Small intestine (tissue), 7 donors: ENCODE measurements at regions not wholly inside any gene's neighbourhood (a gene's known extent, or its start where the extent isn't known, plus 50 kb on each side); places are given as distances from the start of the nearest gene placed in this dataset.

Experiments used
- DNase-seq, 2 donors: peaks; one replicate each; pipeline versions ENCODE4 v3.0.0 to v3.0.0-alpha.2; 2013
- FAIRE-seq: peaks from 2 replicates; lab custom pipeline; 2012; peaks lifted over from hg19 to GRCh38; lab: Jason Lieb, UNC
- H3K27ac ChIP-seq, 3 donors: one replicate each; pipeline ENCODE4 v1.5.1; 2013; ENCODE audit warnings: low read length in 2 of 3, mild to moderate bottlenecking in 2 of 3, control low read depth in 1 of 3, inconsistent platforms in 1 of 3, low read depth in 1 of 3, moderate library complexity in 1 of 3
- H3K27me3 ChIP-seq, 3 donors: one replicate each; pipeline ENCODE4 v1.6.1; 2013; ENCODE audit warnings: low read length in 3 of 3, inconsistent platforms in 1 of 3; ENCODE audit not compliant: control insufficient read depth in 3 of 3, insufficient read depth in 3 of 3
- H3K36me3 ChIP-seq, 3 donors: one replicate each; pipeline ENCODE4 v1.6.1; 2013; ENCODE audit warnings: low read length in 3 of 3, inconsistent platforms in 1 of 3, low read depth in 1 of 3, mild to moderate bottlenecking in 1 of 3, moderate library complexity in 1 of 3; ENCODE audit not compliant: control insufficient read depth in 3 of 3, insufficient read depth in 2 of 3
- H3K4me1 ChIP-seq, 3 donors: one replicate each; pipeline ENCODE4 v1.6.1; 2013; ENCODE audit warnings: low read length in 2 of 3, inconsistent platforms in 1 of 3, low read depth in 1 of 3, mild to moderate bottlenecking in 1 of 3, moderate library complexity in 1 of 3; ENCODE audit not compliant: control insufficient read depth in 3 of 3, insufficient read depth in 2 of 3
- H3K4me3 ChIP-seq, 3 donors: one replicate each; pipeline ENCODE4 v1.5.1; 2013; ENCODE audit warnings: low read length in 3 of 3, control low read depth in 1 of 3, inconsistent platforms in 1 of 3, low read depth in 1 of 3, mild to moderate bottlenecking in 1 of 3, moderate library complexity in 1 of 3
- H3K9me3 ChIP-seq, 2 donors: one replicate each; pipeline ENCODE4 v1.6.1; 2013; ENCODE audit warnings: low read depth in 1 of 2, low read length in 1 of 2; ENCODE audit not compliant: control insufficient read depth in 2 of 2, insufficient read depth in 1 of 2
- WGBS, 3 donors: extraction: QIAGEN DNeasy Blood & Tissue Kit; methylation state at CpG; one replicate each; pipeline ENCODE4 v1.1.7; 2013; 5-methylcytosine and 5-hydroxymethylcytosine counted together
- donor health status: healthy with polysubstance abuse.
- donor health status: control.
- donor health status: control.
- donor health status: Bipolar disorder and iron deficiency.
- donor health status: healthy.

- no peaks in the 10 kb centered on the region for H3K9me3 ChIP-seq
- DNase-seq (no peak), FAIRE-seq (no peak)
- H3K36me3 ChIP-seq, result no peaks in the 10 kb centered on the region
- WGBS, 3 donors, result 72 to 89% (median 89%) methylated on average over 2 of the region's 2 CpGs
- no peaks in the 10 kb centered on the region for H3K4me1 ChIP-seq
- H3K27ac ChIP-seq, result no peak overlapping the region
- H3K27me3 ChIP-seq, result no peaks in the 10 kb centered on the region
- H3K4me3 ChIP-seq, result no peak overlapping the region
These were observed 167.2 kb upstream of the FRMD6 start for GRCh38 chr14:51484485-51484884.

DNA sequence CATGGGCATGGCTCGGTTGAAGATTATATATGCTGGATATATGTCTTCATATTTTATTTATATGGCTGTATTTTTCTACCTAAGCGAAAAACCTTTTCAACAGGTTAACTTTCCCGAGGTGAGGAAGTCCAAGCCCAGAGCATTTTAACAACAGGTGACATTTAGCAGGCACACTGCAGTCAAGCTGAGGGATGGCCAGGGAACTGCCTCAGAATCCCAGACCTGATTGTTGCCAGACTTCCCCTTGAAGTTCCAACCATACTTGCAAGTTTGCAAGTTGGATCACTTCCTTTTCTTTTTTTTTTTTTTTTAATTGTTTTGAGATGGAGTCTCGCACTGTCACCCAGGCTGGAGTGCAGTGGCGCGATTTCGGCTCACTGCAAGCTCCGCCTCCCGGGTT lies 166.0 kb upstream of the FRMD6 start:
- no peak overlapping the region for H3K4me3 ChIP-seq
- no peaks in the 10 kb centered on the region for H3K4me1 ChIP-seq
- H3K36me3 ChIP-seq, result no peaks in the 10 kb centered on the region
- H3K9me3 ChIP-seq, result no peaks in the 10 kb centered on the region
- FAIRE-seq (no peak), DNase-seq (no peak)
- no peak overlapping the region for H3K27ac ChIP-seq
- no peaks in the 10 kb centered on the region for H3K27me3 ChIP-seq
- WGBS, 3 donors, result 91 to 96% (median 93%) methylated on average over 8 to 9 of the region's 9 CpGs

- Histone ChIP-seq H3K4me3 (no peak overlapping the region), H3K27me3 (no peaks in the 10 kb centered on the region), H3K27ac (no peak overlapping the region), H3K36me3 (no peaks in the 10 kb centered on the region), H3K9me3 (no peaks in the 10 kb centered on the region), H3K4me1 (no peaks in the 10 kb centered on the region)
- 77 to 84% (median 81%) methylated on average over 6 of the region's 6 CpGs for WGBS, 3 donors
- no peak for FAIRE-seq
- no peak for DNase-seq
These were observed 163.9 kb upstream of the FRMD6 start for GRCh38 chr14:51487848-51488247.

GRCh38 chr14:51488569-51489220 lies 163.0 kb upstream of the FRMD6 start:
- H3K36me3 ChIP-seq, result no peaks in the 10 kb centered on the region
- no peak overlapping the region for H3K4me3 ChIP-seq
- no peaks in the 10 kb centered on the region for H3K27me3 ChIP-seq
- H3K9me3 ChIP-seq, result no peaks in the 10 kb centered on the region
- WGBS, 3 donors, result 83 to 92% (median 85%) methylated on average over 6 of the region's 6 CpGs
- no peaks in the 10 kb centered on the region for H3K4me1 ChIP-seq
- no peak overlapping the region for H3K27ac ChIP-seq
- no peak for DNase-seq
- no peak for FAIRE-seq

GRCh38 chr14:51490205-51490604 lies 161.5 kb upstream of the FRMD6 start:
- Histone ChIP-seq H3K27ac (no peak overlapping the region), H3K4me1 (no peaks in the 10 kb centered on the region), H3K27me3 (no peaks in the 10 kb centered on the region), H3K36me3 (no peaks in the 10 kb centered on the region), H3K9me3 (no peaks in the 10 kb centered on the region), H3K4me3 (no peak overlapping the region)
- no peak for DNase-seq
- FAIRE-seq, result no peak
- WGBS, 3 donors, result 70 to 94% (median 84%) methylated on average over 3 of the region's 3 CpGs

- H3K27ac ChIP-seq, result peak overlapping the region in 1 of 3 donors; percentile 18
- no peak overlapping the region for H3K4me3 ChIP-seq
- FAIRE-seq, result no peak
These were observed 160.6 kb upstream of the FRMD6 start for GRCh38 chr14:51491036-51491545.

DNA sequence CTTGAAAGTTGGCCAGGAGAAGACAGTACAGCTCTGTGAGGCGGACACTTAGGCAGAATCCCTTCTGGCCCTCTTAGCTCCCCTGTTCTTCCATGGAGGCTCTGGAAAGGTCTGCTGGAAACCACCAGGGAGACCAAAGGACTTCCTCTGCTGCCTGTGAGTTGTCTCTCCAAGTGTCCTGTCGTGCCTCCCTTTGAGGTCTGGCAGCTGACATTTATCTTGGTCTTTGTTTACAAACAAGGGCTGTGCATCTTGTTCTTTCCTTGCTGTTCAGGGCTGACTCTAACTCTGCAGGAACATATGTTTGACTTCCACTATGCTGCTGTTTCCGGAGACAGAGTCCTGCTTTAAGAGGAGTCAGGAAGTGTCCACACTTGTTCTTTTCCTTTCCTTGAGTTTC lies 159.9 kb upstream of the FRMD6 start:
- Histone ChIP-seq H3K36me3 (no peaks in the 10 kb centered on the region), H3K27me3 (no peaks in the 10 kb centered on the region), H3K9me3 (no peaks in the 10 kb centered on the region), H3K27ac (peak overlapping the region in 1 of 3 donors; percentile 47), H3K4me1 (no peaks in the 10 kb centered on the region), H3K4me3 (no peak overlapping the region)
- no peak for FAIRE-seq
- peak; percentile 6 to 8 for DNase-seq
- 50 to 65% (median 53%) methylated on average over 3 of the region's 3 CpGs for WGBS, 3 donors

More at GRCh38 chr14:51491036-51491545, 160.6 kb upstream of the FRMD6 start:
- no peak for DNase-seq
- H3K27me3 ChIP-seq, result no peaks in the 10 kb centered on the region
- H3K9me3 ChIP-seq, result no peaks in the 10 kb centered on the region
- no peaks in the 10 kb centered on the region for H3K4me1 ChIP-seq
- 71 to 93% (median 74%) methylated on average over 2 to 3 of the region's 3 CpGs for WGBS, 3 donors
- H3K36me3 ChIP-seq, result no peaks in the 10 kb centered on the region

DNA sequence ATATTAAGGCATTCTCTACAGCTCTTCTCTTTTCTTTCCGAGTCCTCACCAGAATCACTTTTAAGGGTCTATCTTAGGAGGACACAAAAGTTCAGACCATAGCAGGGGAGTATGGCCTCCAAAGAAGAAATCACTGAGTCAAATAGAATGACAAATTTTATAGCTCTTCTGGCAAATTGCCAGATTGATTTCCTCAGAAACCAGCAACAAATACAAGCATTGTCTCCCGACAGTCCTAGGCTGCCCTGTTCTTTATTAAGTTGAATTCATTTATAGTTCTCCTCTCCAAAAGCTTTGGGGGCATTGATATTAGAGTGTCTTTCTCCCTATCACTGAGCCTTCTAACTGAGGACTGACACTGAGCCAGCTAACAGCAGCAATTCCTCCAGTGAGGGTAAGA lies 156.4 kb upstream of the FRMD6 start:
- no peak for FAIRE-seq
- H3K27ac ChIP-seq, result no peak overlapping the region

More for the DNA sequence above, 156.4 kb upstream of the FRMD6 start:
- DNase-seq, result no peak
- Histone ChIP-seq H3K27me3 (no peaks in the 10 kb centered on the region), H3K36me3 (no peaks in the 10 kb centered on the region), H3K4me3 (no peak overlapping the region), H3K9me3 (no peaks in the 10 kb centered on the region), H3K4me1 (no peaks in the 10 kb centered on the region)
- WGBS, 3 donors, result 67 to 85% (median 80%) methylated on average over 2 of the region's 2 CpGs
